ENCODE measurements at regions not wholly inside any gene's neighbourhood (a gene's known extent, or its start where the extent isn't known, plus 50 kb on each side); places are given as distances from the start of the nearest gene placed in this dataset.

- no peak for DNase-seq (ENCODE audit: low spot score in 2 of 2)
- FAIRE-seq: no peak
Measured at GRCh38 chr6:44656691-44657090, 269.2 kb downstream of the CDC5L start.

GRCh38 chr6:44657206-44657819, 269.8 kb downstream of the CDC5L start:
- DNase-seq (ENCODE audit: low spot score in 2 of 2): no peak
- FAIRE-seq: no peak

GRCh38 chr6:44658571-44658970, 271.1 kb downstream of the CDC5L start:
- FAIRE-seq (no peak), DNase-seq (ENCODE audit: low spot score in 2 of 2) (no peak)

DNA sequence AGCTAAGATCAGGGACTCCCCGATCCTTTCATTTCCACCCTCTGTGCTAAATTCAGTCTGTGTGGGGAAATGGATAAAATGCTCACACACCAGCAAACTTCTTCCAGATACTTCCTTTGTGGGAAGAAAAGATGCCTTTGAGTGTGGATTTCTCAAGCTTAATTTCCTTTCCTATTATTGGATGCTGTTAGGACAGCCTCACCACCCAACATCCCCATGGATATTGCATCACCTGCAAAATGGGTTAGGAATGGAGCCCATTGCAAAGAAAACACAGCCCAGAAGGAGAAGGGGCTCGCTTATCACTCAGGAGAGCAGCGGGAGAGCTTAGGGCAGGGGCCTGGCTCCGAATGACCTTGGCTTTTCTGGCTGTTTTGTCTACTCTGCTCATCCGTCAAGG, 272.2 kb downstream of the CDC5L start:
- DNase-seq (ENCODE audit: low spot score in 2 of 2): no peak
- no peak for FAIRE-seq

GRCh38 chr6:44660561-44661220, 273.2 kb downstream of the CDC5L start:
- DNase-seq (ENCODE audit: low spot score in 2 of 2) (no peak), FAIRE-seq (no peak)

DNA sequence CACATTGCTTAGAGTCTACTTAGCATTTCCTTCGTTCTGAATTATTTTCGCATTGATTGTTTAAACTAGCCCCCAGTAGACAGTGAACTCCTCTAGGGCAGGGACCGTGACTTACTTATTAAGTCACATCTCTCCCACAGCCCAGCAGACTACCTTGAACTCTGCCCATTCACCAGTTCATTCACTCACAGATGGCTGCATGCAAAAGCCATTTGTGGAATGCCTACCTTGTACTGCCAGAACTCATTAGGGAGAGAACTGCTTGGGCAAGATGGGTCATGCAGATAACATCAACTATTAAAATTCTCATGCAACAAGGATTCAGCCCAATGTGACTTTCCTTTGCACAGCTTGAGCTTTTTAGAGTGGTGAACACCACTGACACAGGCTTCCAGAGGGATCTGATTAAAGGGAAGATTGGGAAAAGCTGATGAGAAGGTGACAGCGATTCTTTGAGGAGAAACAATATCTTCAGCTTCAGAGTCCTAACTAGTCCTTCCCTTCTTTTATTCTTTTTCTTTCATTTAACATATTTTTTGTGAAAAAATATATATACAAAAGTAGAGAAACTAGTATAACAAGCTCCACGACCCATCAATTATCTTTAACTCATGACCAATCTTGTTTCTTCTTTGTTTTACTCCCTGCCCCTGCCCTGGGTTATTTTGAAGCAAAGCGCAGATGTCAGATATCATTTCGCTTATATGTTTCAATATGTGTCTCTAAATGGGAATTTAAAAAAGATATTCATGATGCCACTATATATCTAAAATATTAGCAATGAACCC, 273.9 kb downstream of the CDC5L start:
- DNase-seq (ENCODE audit: low spot score in 2 of 2) (no peak), FAIRE-seq (no peak)

- DNase-seq (ENCODE audit: low spot score in 2 of 2) (no peak), FAIRE-seq (no peak)
Measured at GRCh38 chr6:44662461-44663121, 275.1 kb downstream of the CDC5L start.

- FAIRE-seq: no peak
- no peak for DNase-seq (ENCODE audit: low spot score in 2 of 2)
Measured at GRCh38 chr6:44663860-44664634, 276.5 kb downstream of the CDC5L start.

- no peak for DNase-seq (ENCODE audit: low spot score in 2 of 2)
- no peak for FAIRE-seq
Measured at GRCh38 chr6:44664716-44665115, 277.2 kb downstream of the CDC5L start.

GRCh38 chr6:44665143-44665542, 277.6 kb downstream of the CDC5L start:
- no peak for DNase-seq (ENCODE audit: low spot score in 2 of 2)
- FAIRE-seq: no peak

GRCh38 chr6:44665683-44666082, 278.2 kb downstream of the CDC5L start:
- DNase-seq (ENCODE audit: low spot score in 2 of 2) (no peak), FAIRE-seq (no peak)

DNA sequence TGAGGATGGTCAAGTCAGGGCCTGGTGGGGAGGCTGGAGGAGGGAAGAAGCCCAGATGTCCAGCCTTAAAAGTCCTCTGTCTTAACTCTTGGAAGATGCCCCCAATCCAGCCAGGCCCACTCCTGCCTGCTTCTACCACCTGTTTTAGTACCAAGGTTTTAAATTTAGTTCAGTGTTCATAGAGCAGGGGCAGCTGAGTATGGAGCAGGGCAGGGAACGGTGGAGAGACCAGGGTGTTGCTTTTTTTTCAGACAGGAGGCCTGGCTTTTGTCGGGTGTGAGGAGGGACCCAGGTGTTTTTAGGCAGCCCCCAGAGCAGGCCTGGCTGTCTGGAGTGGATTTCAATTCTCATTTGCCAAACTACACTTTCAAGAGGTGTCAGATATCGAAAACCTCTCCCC, 278.8 kb downstream of the CDC5L start:
- DNase-seq (ENCODE audit: low spot score in 2 of 2): no peak
- FAIRE-seq: no peak

DNA sequence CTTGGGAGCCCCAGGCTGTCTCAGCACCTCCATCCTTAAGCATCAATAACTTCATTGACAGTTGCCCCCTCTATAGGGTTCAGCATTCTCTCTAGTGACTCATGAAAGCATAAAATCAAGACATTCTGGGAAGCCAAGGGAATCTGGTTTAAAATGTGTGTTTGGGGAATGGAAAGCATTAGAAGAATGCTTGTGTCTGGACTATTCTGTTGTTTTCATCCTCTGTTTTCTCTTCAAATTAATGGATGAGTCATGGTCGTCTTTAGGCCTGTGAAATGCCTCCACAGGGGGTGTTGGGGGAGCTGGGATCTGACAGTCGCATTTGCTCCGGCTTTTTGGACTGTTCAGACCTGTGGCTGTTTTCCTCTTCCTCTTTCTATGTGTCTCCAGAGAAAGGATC, 279.7 kb downstream of the CDC5L start:
- no peak for FAIRE-seq
- no peak for DNase-seq (ENCODE audit: low spot score in 2 of 2)

DNA sequence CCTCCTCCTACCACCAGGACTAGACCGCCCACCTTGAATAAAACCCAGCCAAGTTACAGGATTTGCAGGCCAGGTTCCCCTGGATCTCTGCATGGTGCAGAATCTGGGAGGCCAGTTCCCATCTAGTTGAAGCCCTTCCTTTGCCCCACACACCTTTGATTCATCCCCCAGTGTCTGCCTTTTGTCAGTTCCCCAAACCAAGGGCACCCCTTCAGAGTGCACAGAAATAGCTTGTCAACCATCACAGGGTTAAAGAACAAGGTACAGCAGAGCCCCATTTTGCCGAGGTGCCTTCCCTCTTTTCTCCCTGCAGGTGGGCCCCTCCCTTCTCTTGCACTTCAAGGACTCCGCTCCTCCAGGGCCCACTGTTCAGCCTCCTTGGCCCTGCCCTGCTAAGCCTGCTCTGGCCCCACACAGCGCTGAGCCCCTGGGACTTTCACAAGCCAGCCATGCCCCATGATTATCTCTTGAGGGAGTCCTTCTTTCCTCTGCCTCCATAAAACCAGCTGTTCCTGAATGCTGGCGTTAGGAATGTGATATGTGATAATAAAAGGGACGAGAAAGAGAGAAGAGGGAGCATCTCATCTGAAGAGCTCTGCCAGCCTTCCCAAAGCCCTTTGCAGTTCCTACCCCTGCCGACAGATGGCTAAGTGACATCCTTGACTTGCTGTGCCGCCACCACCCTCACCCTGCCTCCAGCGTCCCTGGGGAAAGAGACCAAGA, 280.3 kb downstream of the CDC5L start:
- no peak for FAIRE-seq
- no peak for DNase-seq (ENCODE audit: low spot score in 2 of 2)

DNA sequence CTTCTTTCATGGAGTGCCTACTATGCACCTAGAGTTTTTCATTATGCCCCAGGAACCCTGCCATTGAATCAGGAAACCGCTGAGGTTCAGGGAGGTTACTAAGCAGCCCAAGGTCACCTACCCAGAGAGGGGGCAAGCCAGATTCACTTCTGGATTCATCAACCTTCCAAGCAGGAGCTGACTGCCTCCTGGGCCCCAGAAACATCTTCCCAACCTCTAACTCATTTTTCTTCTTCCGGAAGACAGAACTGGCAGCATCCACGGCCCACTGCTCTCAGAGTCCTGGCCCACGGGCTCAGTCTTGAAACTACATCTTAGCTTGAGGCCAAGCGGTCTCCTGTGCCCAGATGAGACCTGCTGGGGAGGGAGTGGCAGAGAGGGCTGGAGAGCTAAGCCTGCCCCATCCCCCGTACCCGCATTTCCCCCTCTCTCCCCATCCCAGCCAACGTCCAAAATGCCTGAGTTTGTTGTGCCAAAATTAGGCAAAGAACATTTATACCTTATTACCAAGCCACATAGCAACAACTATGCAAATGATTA, 281.0 kb downstream of the CDC5L start:
- no peak for DNase-seq (ENCODE audit: low spot score in 2 of 2)
- no peak for FAIRE-seq

- no peak for DNase-seq (ENCODE audit: low spot score in 2 of 2)
- no peak for FAIRE-seq
Measured at GRCh38 chr6:44668976-44669934, 281.7 kb downstream of the CDC5L start.

DNA sequence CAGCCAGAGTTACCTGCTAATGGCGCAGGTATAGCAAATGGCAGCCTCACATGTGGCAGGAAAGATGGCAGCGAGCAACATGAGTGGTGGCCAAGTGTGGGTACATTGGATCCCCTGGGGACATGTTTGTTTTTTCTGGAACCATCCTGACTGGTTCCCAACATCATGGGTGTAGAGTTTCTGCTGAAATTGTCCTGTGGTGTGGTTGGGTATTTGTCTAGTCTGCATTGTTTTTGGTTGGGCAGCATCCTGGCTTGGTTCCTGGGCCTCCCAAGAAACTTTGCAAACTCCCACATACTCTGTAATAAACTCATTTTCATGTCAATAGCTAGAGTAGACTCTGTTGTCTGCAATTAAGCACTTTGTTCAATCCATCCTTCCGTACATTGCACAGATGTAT, 282.6 kb downstream of the CDC5L start:
- DNase-seq (ENCODE audit: low spot score in 2 of 2) (no peak), FAIRE-seq (no peak)

DNA sequence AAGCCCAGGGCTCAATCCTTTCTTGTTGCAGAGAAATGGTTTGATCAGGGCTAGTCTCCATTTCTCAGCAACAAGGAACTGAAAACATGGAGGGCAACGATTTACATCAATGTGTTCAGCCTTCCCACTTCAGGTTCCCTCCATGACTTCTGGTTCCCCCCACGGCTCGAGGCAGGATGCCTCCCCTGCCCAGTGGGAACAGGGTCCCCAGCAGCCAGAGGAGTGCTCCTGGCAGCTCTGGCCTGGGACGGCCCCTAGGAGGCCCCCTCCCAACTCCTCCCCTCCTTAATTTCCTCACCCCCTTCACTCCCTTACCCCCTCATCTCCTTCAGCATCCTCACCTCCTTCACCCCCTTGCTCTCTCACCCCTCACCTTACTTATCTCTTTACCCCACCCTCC, 283.8 kb downstream of the CDC5L start:
- no peak for DNase-seq (ENCODE audit: low spot score in 2 of 2)
- FAIRE-seq: no peak

Data from frontal cortex (tissue), 3 donors.